Fibroblast of lung (primary cell): ENCODE measurements at regions not wholly inside any gene's neighbourhood (a gene's known extent, or its start where the extent isn't known, plus 50 kb on each side); places are given as distances from the start of the nearest gene placed in this dataset.
"Not testable (repeated sequence)": the region's sequence is repeated elsewhere in the genome, so short reads cannot be mapped to it uniquely, and the experiment has no call there.

Experiments
- DNase-seq, 2 donors: peaks; one replicate each; pipeline versions ENCODE4 v3.0.0 to v3.0.0-alpha.2; 2010; ENCODE audit warnings: low read depth in 2 of 2
- H2AFZ ChIP-seq: 2 replicates; pipeline ENCODE4 v1.5.1; 2012; ENCODE audit warnings: low read length, control low read depth, inconsistent platforms
- H3K27ac ChIP-seq: 2 replicates; pipeline ENCODE4 v1.5.1; 2011; ENCODE audit warnings: low read length, control low read depth; ENCODE audit not compliant: insufficient read depth
- H3K27me3 ChIP-seq: 2 replicates; pipeline ENCODE4 v1.5.1; 2011; ENCODE audit warnings: mild to moderate bottlenecking, low read length; ENCODE audit not compliant: control insufficient read depth, insufficient read depth
- H3K36me3 ChIP-seq: 2 replicates; pipeline ENCODE4 v1.5.1; 2011; ENCODE audit warnings: low read length; ENCODE audit not compliant: control insufficient read depth, insufficient read depth
- H3K4me1 ChIP-seq: 2 replicates; pipeline ENCODE4 v1.5.1; 2011; ENCODE audit warnings: low read length; ENCODE audit not compliant: control insufficient read depth, insufficient read depth; ENCODE audit errors: extremely low read depth
- H3K4me2 ChIP-seq: 2 replicates; pipeline ENCODE4 v1.5.1; 2011; ENCODE audit warnings: low read length, control low read depth; ENCODE audit not compliant: insufficient read depth; ENCODE audit errors: extremely low read depth
- H3K4me3 ChIP-seq, 4 experiments: fragments of 200-600 bp in 1 of 4; sonication (generic) in 1 of 4; replicated peaks in 1 of 4; 2 replicates each; pipeline ENCODE4 v1.5.1; 2011 to 2016; ENCODE audit warnings: low read length in 4 of 4, low read depth in 3 of 4, mild to moderate bottlenecking in 3 of 4, control low read depth in 2 of 4, inconsistent platforms in 1 of 4, mixed read lengths in 1 of 4; ENCODE audit not compliant: insufficient read depth in 1 of 4; ENCODE audit errors: control extremely low read depth in 1 of 4
- H3K79me2 ChIP-seq: 2 replicates; pipeline ENCODE4 v1.5.1; 2012; ENCODE audit warnings: mild to moderate bottlenecking, low read length, inconsistent platforms; ENCODE audit not compliant: control insufficient read depth, insufficient read depth
- H3K9ac ChIP-seq: 2 replicates; pipeline ENCODE4 v1.5.1; 2011; ENCODE audit warnings: mild to moderate bottlenecking, low read length, control low read depth; ENCODE audit not compliant: insufficient read depth
- H3K9me3 ChIP-seq: 2 replicates; pipeline ENCODE4 v1.5.1; 2012; ENCODE audit warnings: low read depth, low read length; ENCODE audit not compliant: control insufficient read depth, insufficient read depth
- H4K20me1 ChIP-seq: 2 replicates; pipeline ENCODE4 v1.5.1; 2011; ENCODE audit warnings: low read length; ENCODE audit not compliant: control insufficient read depth, insufficient read depth; ENCODE audit errors: extremely low read depth
- CTCF ChIP-seq, 2 donors: IDR thresholded peaks in 1 of 2; conservative IDR thresholded peaks in 1 of 2; 1 replicate in 1 of 2; 2 replicates in 1 of 2; pipeline ENCODE4 v1.5.1; 2011 to 2012; ENCODE audit warnings: low read length in 2 of 2, control low read depth in 1 of 2, inconsistent platforms in 1 of 2, low read depth in 1 of 2, mild to moderate bottlenecking in 1 of 2
- EZH2 ChIP-seq: IDR thresholded peaks from 2 replicates; pipeline ENCODE4 v1.5.1; 2012; ENCODE audit warnings: low read length, control low read depth, mild to moderate bottlenecking; ENCODE audit errors: missing control alignments

- Histone ChIP-seq H3K4me1 (no peaks in the 10 kb centered on the region), H2AFZ (no peak overlapping the region), H3K79me2 (no peaks in the 10 kb centered on the region), H3K36me3 (no peaks in the 10 kb centered on the region), H4K20me1 (no peaks in the 10 kb centered on the region), H3K9ac (no peak overlapping the region), H3K4me2 (no peak overlapping the region), H3K27me3 (no peaks in the 10 kb centered on the region), H3K9me3 (no peaks in the 10 kb centered on the region), H3K27ac (no peak overlapping the region), H3K4me3 (no peak overlapping the region)
- TF ChIP-seq EZH2 (no peak), CTCF (conservative IDR thresholded peaks at IDR 0.05 in 1 of 2, IDR thresholded peaks at IDR 0.05 in 1 of 2; ENCODE audit: low read depth in 1 of 2, low read length in 2 of 2) (no peak)
- DNase-seq: no peak
These were observed 67.0 kb upstream of the NMUR2 start for GRCh38 chr5:152472083-152472482.

GRCh38 chr5:152474961-152475360 lies 69.9 kb upstream of the NMUR2 start:
- Histone ChIP-seq H4K20me1 (no peaks in the 10 kb centered on the region), H3K4me1 (no peaks in the 10 kb centered on the region), H3K9ac (no peak overlapping the region), H3K79me2 (no peaks in the 10 kb centered on the region), H3K4me2 (no peak overlapping the region), H3K36me3 (no peaks in the 10 kb centered on the region), H2AFZ (no peak overlapping the region), H3K4me3 (no peak overlapping the region), H3K27me3 (no peaks in the 10 kb centered on the region), H3K9me3 (no peaks in the 10 kb centered on the region), H3K27ac (no peak overlapping the region)
- TF ChIP-seq CTCF (conservative IDR thresholded peaks at IDR 0.05 in 1 of 2, IDR thresholded peaks at IDR 0.05 in 1 of 2; ENCODE audit: low read depth in 1 of 2, low read length in 2 of 2): no peak
- no peak for TF ChIP-seq EZH2
- DNase-seq: no peak

GRCh38 chr5:152477536-152477935 lies 72.5 kb upstream of the NMUR2 start:
- no peak overlapping the region for H3K4me2 ChIP-seq
- no peak overlapping the region for H3K4me3 ChIP-seq
- H4K20me1 ChIP-seq: no peaks in the 10 kb centered on the region
- H3K27ac ChIP-seq: no peak overlapping the region
- H3K9ac ChIP-seq: no peak overlapping the region
- no peaks in the 10 kb centered on the region for H3K79me2 ChIP-seq
- no peaks in the 10 kb centered on the region for H3K27me3 ChIP-seq
- H3K4me1 ChIP-seq: no peaks in the 10 kb centered on the region
- no peaks in the 10 kb centered on the region for H3K36me3 ChIP-seq
- DNase-seq: no peak
- H3K9me3 ChIP-seq: no peaks in the 10 kb centered on the region
- H2AFZ ChIP-seq: no peak overlapping the region
- TF ChIP-seq EZH2 (no peak), CTCF (conservative IDR thresholded peaks at IDR 0.05 in 1 of 2, IDR thresholded peaks at IDR 0.05 in 1 of 2; ENCODE audit: low read depth in 1 of 2, low read length in 2 of 2) (no peak)

- not testable (repeated sequence) for H4K20me1 ChIP-seq, H3K36me3 ChIP-seq, DNase-seq, H3K9ac ChIP-seq, H3K4me1 ChIP-seq, H3K4me2 ChIP-seq, H2AFZ ChIP-seq, H3K9me3 ChIP-seq, H3K79me2 ChIP-seq, H3K4me3 ChIP-seq, H3K27me3 ChIP-seq, H3K27ac ChIP-seq
These were observed 74.8 kb upstream of the NMUR2 start for GRCh38 chr5:152479866-152480265.

GRCh38 chr5:152480677-152481076 lies 75.6 kb upstream of the NMUR2 start:
- not testable (repeated sequence) for H3K4me2 ChIP-seq, H2AFZ ChIP-seq, H4K20me1 ChIP-seq, H3K9me3 ChIP-seq, DNase-seq, H3K27ac ChIP-seq, H3K27me3 ChIP-seq, H3K9ac ChIP-seq, H3K4me3 ChIP-seq, H3K36me3 ChIP-seq, H3K79me2 ChIP-seq, H3K4me1 ChIP-seq
